SU-DHL-6 (cell line): ENCODE measurements at regions not wholly inside any gene's neighbourhood (a gene's known extent, or its start where the extent isn't known, plus 50 kb on each side); places are given as distances from the start of the nearest gene placed in this dataset.

Source experiments
- H2AFZ ChIP-seq: fragments of 200-600 bp; sonication (generic); 2 replicates; pipeline ENCODE4 v1.6.1; 2014; ENCODE audit warnings: low read depth, mild to moderate bottlenecking, moderate library complexity, mixed read lengths, antibody characterized with exemption, low read length; ENCODE audit not compliant: severe bottlenecking
- H3F3A ChIP-seq: fragments of 200-600 bp; shearing (Covaris generic); 2 replicates; pipeline ENCODE4 v1.6.0; 2016; ENCODE audit warnings: antibody characterized with exemption, mild to moderate bottlenecking; ENCODE audit not compliant: insufficient read depth
- H3K27ac ChIP-seq: fragments of 200-600 bp; sonication (generic); 2 replicates; pipeline ENCODE4 v1.5.1; 2016; ENCODE audit warnings: low read depth, mild to moderate bottlenecking, low read length, moderate library complexity, mixed read lengths
- H3K27me3 ChIP-seq: fragments of 200-600 bp; sonication (generic), shearing (Covaris generic); 2 replicates; pipeline ENCODE4 v1.6.0; 2014; ENCODE audit warnings: mild to moderate bottlenecking, low read length
- H3K36me3 ChIP-seq: fragments of 200-600 bp; sonication (generic); 2 replicates; pipeline ENCODE4 v1.6.1; 2014; ENCODE audit warnings: mild to moderate bottlenecking, low read length, mixed read lengths
- H3K4me2 ChIP-seq: fragments of 300-600, 200-600 bp; shearing (Covaris generic), sonication (generic); 2 replicates; pipeline ENCODE4 v1.6.0; 2014; ENCODE audit warnings: low read length, low read depth, mild to moderate bottlenecking; ENCODE audit not compliant: poor library complexity, severe bottlenecking
- H3K4me3 ChIP-seq: fragments of 200-600 bp; sonication (generic); 2 replicates; pipeline ENCODE4 v1.5.1; 2014; ENCODE audit warnings: antibody characterized with exemption, low read length, mild to moderate bottlenecking, mixed read lengths; ENCODE audit not compliant: insufficient read depth, poor library complexity, severe bottlenecking
- H3K79me2 ChIP-seq: fragments of 200-600 bp; sonication (generic); 2 replicates; pipeline ENCODE4 v1.6.1; 2014; ENCODE audit warnings: mild to moderate bottlenecking, low read length, moderate library complexity; ENCODE audit not compliant: insufficient read depth
- H3K9ac ChIP-seq: fragments of 200-600 bp; sonication (generic); 2 replicates; pipeline ENCODE4 v1.7.0; 2014; ENCODE audit warnings: mild to moderate bottlenecking, low read length
- H3K9me2 ChIP-seq: fragments of 200-600 bp; sonication (generic); replicated peaks from 2 replicates; pipeline ENCODE4 v1.6.1; 2014; ENCODE audit warnings: low read length; ENCODE audit not compliant: insufficient read depth
- H3K9me3 ChIP-seq: fragments of 200-600 bp; sonication (generic); 2 replicates; pipeline ENCODE4 v1.6.1; 2014; ENCODE audit warnings: low read length, mixed read lengths; ENCODE audit not compliant: insufficient read depth
- H4K20me1 ChIP-seq: fragments of 200-600 bp; sonication (generic); 2 replicates; pipeline ENCODE4 v1.6.1; 2014; ENCODE audit warnings: low read depth, mild to moderate bottlenecking, antibody characterized with exemption, low read length, moderate library complexity, mixed read lengths
- CTCF ChIP-seq: fragments of 200-600 bp; sonication (generic); IDR thresholded peaks from one replicate; pipeline ENCODE4 v1.5.1; 2017; ENCODE audit warnings: antibody characterized with exemption, mild to moderate bottlenecking, low read length, moderate library complexity; ENCODE audit not compliant: insufficient read depth, poor library complexity, severe bottlenecking
- EZH2phosphoT487 ChIP-seq: fragments of 200-600 bp; sonication (generic), shearing (Covaris generic); conservative IDR thresholded peaks from 2 replicates; pipeline ENCODE4 v1.6.1; 2018; ENCODE audit warnings: mild to moderate bottlenecking, antibody characterized with exemption, low read length, moderate library complexity, mixed read lengths

GRCh38 chr5:56696900-56697299 is 118.4 kb upstream of the MAP3K1 start:
- no peak overlapping the region for H3K9ac ChIP-seq
- H3K27ac ChIP-seq, result no peak overlapping the region
- H3K36me3 ChIP-seq, result no peaks in the 10 kb centered on the region
- H2AFZ ChIP-seq, result no peak overlapping the region
- TF ChIP-seq CTCF (no peak), EZH2phosphoT487 (no peak)
- H4K20me1 ChIP-seq, result no peaks in the 10 kb centered on the region
- H3K9me3 ChIP-seq, result no peaks in the 10 kb centered on the region
- H3K4me3 ChIP-seq, result no peak overlapping the region
- no peaks in the 10 kb centered on the region for H3K9me2 ChIP-seq
- no peaks in the 10 kb centered on the region for H3K79me2 ChIP-seq
- H3K27me3 ChIP-seq, result no peaks in the 10 kb centered on the region
- H3K4me2 ChIP-seq, result no peak overlapping the region
- H3F3A ChIP-seq, result no peaks in the 10 kb centered on the region

DNA sequence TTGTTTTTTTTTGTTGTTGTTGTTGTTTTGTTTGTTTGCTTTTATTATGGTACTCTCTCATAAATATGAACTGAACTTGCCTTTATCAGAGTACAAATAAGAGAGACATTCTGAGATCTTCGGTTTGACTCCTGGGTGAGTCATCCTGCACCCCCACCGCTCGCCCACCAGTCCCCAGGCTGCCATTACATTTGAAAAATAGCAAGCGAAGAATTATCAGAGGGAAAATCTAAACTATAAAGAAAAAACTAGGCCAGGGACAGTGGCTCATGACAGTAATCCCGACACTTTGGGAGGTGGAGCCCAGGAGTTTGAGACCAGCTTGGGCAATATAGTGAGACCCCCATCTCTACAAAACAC is 122.1 kb upstream of the MAP3K1 start:
- H3K4me3 ChIP-seq, result no peak overlapping the region
- TF ChIP-seq CTCF (no peak), EZH2phosphoT487 (no peak)
- H3K4me2 ChIP-seq, result no peak overlapping the region
- H3K79me2 ChIP-seq, result no peaks in the 10 kb centered on the region
- no peak overlapping the region for H2AFZ ChIP-seq
- H3K27me3 ChIP-seq, result no peaks in the 10 kb centered on the region
- H3K27ac ChIP-seq, result no peak overlapping the region
- no peaks in the 10 kb centered on the region for H3K9me3 ChIP-seq
- no peaks in the 10 kb centered on the region for H3F3A ChIP-seq
- H3K9me2 ChIP-seq, result no peaks in the 10 kb centered on the region
- H4K20me1 ChIP-seq, result no peaks in the 10 kb centered on the region
- H3K9ac ChIP-seq, result no peak overlapping the region
- no peaks in the 10 kb centered on the region for H3K36me3 ChIP-seq

GRCh38 chr5:56692359-56693219 is 122.8 kb upstream of the MAP3K1 start:
- Histone ChIP-seq H4K20me1 (no peaks in the 10 kb centered on the region), H3F3A (no peaks in the 10 kb centered on the region), H3K79me2 (no peaks in the 10 kb centered on the region), H3K9ac (no peak overlapping the region), H3K27me3 (no peaks in the 10 kb centered on the region), H3K27ac (no peak overlapping the region), H3K9me2 (no peaks in the 10 kb centered on the region), H3K36me3 (no peaks in the 10 kb centered on the region), H3K4me3 (no peak overlapping the region), H3K9me3 (no peaks in the 10 kb centered on the region), H2AFZ (peak overlapping the region; percentile 2), H3K4me2 (peak overlapping the region; percentile 1)
- TF ChIP-seq EZH2phosphoT487, result no peak
- TF ChIP-seq CTCF, result no peak
